ENCODE measurements at regions not wholly inside any gene's neighbourhood (a gene's known extent, or its start where the extent isn't known, plus 50 kb on each side); places are given as distances from the start of the nearest gene placed in this dataset.

DNA sequence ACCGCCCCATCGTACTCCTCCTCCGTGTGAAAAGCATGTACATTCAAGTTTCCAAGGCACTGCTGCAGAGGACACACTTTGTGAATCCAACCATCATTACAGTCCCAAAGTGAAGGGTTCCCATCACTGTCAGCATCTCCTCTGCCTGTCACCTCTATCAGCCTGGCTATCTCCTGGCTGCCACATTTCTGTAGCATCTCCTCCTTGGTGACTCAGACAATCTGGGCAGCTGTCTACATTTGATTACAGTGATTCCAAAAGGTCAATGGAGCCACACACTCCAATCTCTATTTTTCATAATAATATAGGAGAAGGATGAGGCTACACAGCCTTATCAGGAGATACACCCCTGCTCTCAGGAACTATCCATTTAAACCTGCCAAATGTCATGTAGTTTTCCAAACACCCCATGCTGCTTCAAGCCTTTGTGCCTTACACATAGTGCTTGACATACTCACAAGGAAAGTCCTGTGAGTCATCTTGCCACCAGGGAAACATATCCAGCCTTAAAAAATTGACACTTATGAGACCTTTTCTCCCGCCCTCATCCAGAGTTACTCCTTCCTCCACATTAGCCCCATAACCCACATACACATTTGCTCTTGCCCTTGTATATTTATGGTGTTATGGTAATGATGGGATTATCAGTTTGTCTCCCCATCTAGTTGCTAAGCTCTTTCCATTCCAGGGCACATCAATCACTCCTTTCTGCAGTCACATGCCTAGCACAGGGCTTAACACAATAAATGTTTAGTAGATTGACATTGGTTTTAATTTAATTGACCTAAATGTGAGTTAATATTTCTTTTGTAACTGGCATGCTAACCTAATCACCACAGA, 250.1 kb upstream of the CDH5 start:
- ATAC-seq (no peak), DNase-seq (ENCODE audit: low spot score) (no peak)
- CTCF ChIA-PET, result no interaction called here
- H3K36me3 Mint-ChIP-seq, result no peaks in the 10 kb centered on the region
- H3K27ac Mint-ChIP-seq, result no peak overlapping the region
- H3K9me3 Mint-ChIP-seq, result no peaks in the 10 kb centered on the region; the same call in 1 of the 2 replicates
- H3K4me1 Mint-ChIP-seq, result no peaks in the 10 kb centered on the region
- POLR2A ChIA-PET, result no interaction called here
- no peak overlapping the region for H3K4me3 Mint-ChIP-seq
- TF ChIP-seq CBFB (CRISPR knock-in tag; IDR thresholded peaks at IDR 0.05; ENCODE audit: low read depth) (no peak), HMGA2 (CRISPR knock-in tag; IDR thresholded peaks at IDR 0.05) (no peak), ESRRA (CRISPR knock-in tag; IDR thresholded peaks at IDR 0.05; ENCODE audit: borderline replicate concordance) (no peak), TEAD1 (CRISPR knock-in tag; IDR thresholded peaks at IDR 0.05) (no peak), SMAD3 (CRISPR knock-in tag; IDR thresholded peaks at IDR 0.05; ENCODE audit: borderline replicate concordance) (no peak), FOXK1 (CRISPR knock-in tag; IDR thresholded peaks at IDR 0.05) (no peak), RORB (CRISPR knock-in tag; IDR thresholded peaks at IDR 0.05) (no peak), NR1H2 (CRISPR knock-in tag; IDR thresholded peaks at IDR 0.05) (no peak), ZNF671 (CRISPR knock-in tag; IDR thresholded peaks at IDR 0.05) (no peak)
- TF ChIP-seq, protein P1, sequence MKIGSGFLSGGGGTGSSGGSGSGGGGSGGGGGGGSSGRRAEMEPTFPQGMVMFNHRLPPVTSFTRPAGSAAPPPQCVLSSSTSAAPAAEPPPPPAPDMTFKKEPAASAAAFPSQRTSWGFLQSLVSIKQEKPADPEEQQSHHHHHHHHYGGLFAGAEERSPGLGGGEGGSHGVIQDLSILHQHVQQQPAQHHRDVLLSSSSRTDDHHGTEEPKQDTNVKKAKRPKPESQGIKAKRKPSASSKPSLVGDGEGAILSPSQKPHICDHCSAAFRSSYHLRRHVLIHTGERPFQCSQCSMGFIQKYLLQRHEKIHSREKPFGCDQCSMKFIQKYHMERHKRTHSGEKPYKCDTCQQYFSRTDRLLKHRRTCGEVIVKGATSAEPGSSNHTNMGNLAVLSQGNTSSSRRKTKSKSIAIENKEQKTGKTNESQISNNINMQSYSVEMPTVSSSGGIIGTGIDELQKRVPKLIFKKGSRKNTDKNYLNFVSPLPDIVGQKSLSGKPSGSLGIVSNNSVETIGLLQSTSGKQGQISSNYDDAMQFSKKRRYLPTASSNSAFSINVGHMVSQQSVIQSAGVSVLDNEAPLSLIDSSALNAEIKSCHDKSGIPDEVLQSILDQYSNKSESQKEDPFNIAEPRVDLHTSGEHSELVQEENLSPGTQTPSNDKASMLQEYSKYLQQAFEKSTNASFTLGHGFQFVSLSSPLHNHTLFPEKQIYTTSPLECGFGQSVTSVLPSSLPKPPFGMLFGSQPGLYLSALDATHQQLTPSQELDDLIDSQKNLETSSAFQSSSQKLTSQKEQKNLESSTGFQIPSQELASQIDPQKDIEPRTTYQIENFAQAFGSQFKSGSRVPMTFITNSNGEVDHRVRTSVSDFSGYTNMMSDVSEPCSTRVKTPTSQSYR (CRISPR knock-in tag; IDR thresholded peaks at IDR 0.05), result no peak
- TF ChIP-seq, protein P2, sequence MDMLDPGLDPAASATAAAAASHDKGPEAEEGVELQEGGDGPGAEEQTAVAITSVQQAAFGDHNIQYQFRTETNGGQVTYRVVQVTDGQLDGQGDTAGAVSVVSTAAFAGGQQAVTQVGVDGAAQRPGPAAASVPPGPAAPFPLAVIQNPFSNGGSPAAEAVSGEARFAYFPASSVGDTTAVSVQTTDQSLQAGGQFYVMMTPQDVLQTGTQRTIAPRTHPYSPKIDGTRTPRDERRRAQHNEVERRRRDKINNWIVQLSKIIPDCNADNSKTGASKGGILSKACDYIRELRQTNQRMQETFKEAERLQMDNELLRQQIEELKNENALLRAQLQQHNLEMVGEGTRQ (CRISPR knock-in tag; IDR thresholded peaks at IDR 0.05), result no peak
- TF ChIP-seq, protein P3, sequence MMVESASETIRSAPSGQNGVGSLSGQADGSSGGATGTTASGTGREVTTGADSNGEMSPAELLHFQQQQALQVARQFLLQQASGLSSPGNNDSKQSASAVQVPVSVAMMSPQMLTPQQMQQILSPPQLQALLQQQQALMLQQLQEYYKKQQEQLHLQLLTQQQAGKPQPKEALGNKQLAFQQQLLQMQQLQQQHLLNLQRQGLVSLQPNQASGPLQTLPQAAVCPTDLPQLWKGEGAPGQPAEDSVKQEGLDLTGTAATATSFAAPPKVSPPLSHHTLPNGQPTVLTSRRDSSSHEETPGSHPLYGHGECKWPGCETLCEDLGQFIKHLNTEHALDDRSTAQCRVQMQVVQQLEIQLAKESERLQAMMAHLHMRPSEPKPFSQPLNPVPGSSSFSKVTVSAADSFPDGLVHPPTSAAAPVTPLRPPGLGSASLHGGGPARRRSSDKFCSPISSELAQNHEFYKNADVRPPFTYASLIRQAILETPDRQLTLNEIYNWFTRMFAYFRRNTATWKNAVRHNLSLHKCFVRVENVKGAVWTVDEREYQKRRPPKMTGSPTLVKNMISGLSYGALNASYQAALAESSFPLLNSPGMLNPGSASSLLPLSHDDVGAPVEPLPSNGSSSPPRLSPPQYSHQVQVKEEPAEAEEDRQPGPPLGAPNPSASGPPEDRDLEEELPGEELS (CRISPR knock-in tag; IDR thresholded peaks at IDR 0.05), result no peak
- TF ChIP-seq, protein P4, sequence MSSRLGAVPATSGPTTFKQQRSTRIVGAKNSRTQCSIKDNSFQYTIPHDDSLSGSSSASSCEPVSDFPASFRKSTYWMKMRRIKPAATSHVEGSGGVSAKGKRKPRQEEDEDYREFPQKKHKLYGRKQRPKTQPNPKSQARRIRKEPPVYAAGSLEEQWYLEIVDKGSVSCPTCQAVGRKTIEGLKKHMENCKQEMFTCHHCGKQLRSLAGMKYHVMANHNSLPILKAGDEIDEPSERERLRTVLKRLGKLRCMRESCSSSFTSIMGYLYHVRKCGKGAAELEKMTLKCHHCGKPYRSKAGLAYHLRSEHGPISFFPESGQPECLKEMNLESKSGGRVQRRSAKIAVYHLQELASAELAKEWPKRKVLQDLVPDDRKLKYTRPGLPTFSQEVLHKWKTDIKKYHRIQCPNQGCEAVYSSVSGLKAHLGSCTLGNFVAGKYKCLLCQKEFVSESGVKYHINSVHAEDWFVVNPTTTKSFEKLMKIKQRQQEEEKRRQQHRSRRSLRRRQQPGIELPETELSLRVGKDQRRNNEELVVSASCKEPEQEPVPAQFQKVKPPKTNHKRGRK (CRISPR knock-in tag; IDR thresholded peaks at IDR 0.05; ENCODE audit: borderline replicate concordance), result no peak
- TF ChIP-seq, protein P5, sequence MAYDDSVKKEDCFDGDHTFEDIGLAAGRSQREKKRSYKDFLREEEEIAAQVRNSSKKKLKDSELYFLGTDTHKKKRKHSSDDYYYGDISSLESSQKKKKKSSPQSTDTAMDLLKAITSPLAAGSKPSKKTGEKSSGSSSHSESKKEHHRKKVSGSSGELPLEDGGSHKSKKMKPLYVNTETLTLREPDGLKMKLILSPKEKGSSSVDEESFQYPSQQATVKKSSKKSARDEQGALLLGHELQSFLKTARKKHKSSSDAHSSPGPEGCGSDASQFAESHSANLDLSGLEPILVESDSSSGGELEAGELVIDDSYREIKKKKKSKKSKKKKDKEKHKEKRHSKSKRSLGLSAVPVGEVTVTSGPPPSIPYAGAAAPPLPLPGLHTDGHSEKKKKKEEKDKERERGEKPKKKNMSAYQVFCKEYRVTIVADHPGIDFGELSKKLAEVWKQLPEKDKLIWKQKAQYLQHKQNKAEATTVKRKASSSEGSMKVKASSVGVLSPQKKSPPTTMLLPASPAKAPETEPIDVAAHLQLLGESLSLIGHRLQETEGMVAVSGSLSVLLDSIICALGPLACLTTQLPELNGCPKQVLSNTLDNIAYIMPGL (CRISPR knock-in tag; IDR thresholded peaks at IDR 0.05), result no peak
- TF ChIP-seq, protein P6, sequence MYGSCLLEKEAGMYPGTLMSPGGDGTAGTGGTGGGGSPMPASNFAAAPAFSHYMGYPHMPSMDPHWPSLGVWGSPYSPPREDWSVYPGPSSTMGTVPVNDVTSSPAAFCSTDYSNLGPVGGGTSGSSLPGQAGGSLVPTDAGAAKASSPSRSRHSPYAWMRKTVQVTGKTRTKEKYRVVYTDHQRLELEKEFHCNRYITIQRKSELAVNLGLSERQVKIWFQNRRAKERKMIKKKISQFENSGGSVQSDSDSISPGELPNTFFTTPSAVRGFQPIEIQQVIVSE (CRISPR knock-in tag; IDR thresholded peaks at IDR 0.05; ENCODE audit: borderline replicate concordance), result no peak
- TF ChIP-seq, protein P7, sequence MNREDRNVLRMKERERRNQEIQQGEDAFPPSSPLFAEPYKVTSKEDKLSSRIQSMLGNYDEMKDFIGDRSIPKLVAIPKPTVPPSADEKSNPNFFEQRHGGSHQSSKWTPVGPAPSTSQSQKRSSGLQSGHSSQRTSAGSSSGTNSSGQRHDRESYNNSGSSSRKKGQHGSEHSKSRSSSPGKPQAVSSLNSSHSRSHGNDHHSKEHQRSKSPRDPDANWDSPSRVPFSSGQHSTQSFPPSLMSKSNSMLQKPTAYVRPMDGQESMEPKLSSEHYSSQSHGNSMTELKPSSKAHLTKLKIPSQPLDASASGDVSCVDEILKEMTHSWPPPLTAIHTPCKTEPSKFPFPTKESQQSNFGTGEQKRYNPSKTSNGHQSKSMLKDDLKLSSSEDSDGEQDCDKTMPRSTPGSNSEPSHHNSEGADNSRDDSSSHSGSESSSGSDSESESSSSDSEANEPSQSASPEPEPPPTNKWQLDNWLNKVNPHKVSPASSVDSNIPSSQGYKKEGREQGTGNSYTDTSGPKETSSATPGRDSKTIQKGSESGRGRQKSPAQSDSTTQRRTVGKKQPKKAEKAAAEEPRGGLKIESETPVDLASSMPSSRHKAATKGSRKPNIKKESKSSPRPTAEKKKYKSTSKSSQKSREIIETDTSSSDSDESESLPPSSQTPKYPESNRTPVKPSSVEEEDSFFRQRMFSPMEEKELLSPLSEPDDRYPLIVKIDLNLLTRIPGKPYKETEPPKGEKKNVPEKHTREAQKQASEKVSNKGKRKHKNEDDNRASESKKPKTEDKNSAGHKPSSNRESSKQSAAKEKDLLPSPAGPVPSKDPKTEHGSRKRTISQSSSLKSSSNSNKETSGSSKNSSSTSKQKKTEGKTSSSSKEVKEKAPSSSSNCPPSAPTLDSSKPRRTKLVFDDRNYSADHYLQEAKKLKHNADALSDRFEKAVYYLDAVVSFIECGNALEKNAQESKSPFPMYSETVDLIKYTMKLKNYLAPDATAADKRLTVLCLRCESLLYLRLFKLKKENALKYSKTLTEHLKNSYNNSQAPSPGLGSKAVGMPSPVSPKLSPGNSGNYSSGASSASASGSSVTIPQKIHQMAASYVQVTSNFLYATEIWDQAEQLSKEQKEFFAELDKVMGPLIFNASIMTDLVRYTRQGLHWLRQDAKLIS (CRISPR knock-in tag; IDR thresholded peaks at IDR 0.05; ENCODE audit: borderline replicate concordance), result no peak
- H3K27me3 Mint-ChIP-seq (ENCODE audit: low read depth), result no peaks in the 10 kb centered on the region; the same call in 1 of the 2 replicates

Data from WTC11 (cell line).